Erythroblast (primary cell): ENCODE measurements at regions not wholly inside any gene's neighbourhood (a gene's known extent, or its start where the extent isn't known, plus 50 kb on each side); places are given as distances from the start of the nearest gene placed in this dataset.

ENCODE experiments used
- GATA1 ChIP-seq: IDR thresholded peaks from 2 replicates; pipeline ENCODE4 v1.6.1; 2011; ENCODE audit warnings: low read depth, mild to moderate bottlenecking, control low read depth, low read length, moderate library complexity
- POLR2A ChIP-seq: IDR thresholded peaks from 2 replicates; pipeline ENCODE4 v1.6.1; 2011; ENCODE audit warnings: mild to moderate bottlenecking, low read length

DNA sequence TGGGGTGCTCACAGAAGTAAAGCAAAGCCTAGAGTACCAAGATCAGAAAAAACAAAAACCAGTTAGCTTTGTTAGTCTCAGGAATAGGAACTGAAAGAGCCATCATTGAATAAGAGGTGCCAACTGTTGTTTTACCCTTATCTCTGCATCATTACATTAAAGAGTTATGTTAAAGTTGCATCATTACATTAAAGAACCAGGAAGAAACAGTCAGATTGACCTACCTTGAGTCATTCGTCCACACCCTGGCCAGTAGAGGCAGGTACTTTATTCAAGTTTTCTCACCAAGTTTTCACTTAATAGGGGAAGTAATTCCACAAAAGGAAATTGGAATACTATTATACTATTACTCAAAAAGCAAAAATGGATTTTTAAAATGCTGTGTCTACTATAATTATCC is 121.7 kb upstream of the CNOT2 start:
- TF ChIP-seq POLR2A (no peak), GATA1 (no peak)
